ENCODE measurements at regions not wholly inside any gene's neighbourhood (a gene's known extent, or its start where the extent isn't known, plus 50 kb on each side); places are given as distances from the start of the nearest gene placed in this dataset.

- TF ChIP-seq CTCF (IDR thresholded peaks at IDR 0.05; ENCODE audit: low read depth, low read length) = no peak
- H3K4me3 ChIP-seq (ENCODE audit: low read depth, low read length) = no peak overlapping the region
Measured at GRCh38 chr20:61055180-61056010, 196.7 kb upstream of the CDH4 start.

- H3K4me3 ChIP-seq (ENCODE audit: low read depth, low read length) = no peak overlapping the region
- no peak for TF ChIP-seq CTCF (IDR thresholded peaks at IDR 0.05; ENCODE audit: low read depth, low read length)
Measured at GRCh38 chr20:61056116-61056515, 195.9 kb upstream of the CDH4 start.

- no peak overlapping the region for H3K4me3 ChIP-seq (ENCODE audit: low read depth, low read length)
- TF ChIP-seq CTCF (IDR thresholded peaks at IDR 0.05; ENCODE audit: low read depth, low read length) = no peak
Measured at GRCh38 chr20:61056627-61057442, 195.2 kb upstream of the CDH4 start.

- TF ChIP-seq CTCF (IDR thresholded peaks at IDR 0.05; ENCODE audit: low read depth, low read length) = no peak
- no peak overlapping the region for H3K4me3 ChIP-seq (ENCODE audit: low read depth, low read length)
Measured at GRCh38 chr20:61057443-61058121, 194.5 kb upstream of the CDH4 start.

- no peak for TF ChIP-seq CTCF (IDR thresholded peaks at IDR 0.05; ENCODE audit: low read depth, low read length)
- no peak overlapping the region for H3K4me3 ChIP-seq (ENCODE audit: low read depth, low read length)
Measured at GRCh38 chr20:61061981-61062380, 190.1 kb upstream of the CDH4 start.

GRCh38 chr20:61065853-61066252 is 186.2 kb upstream of the CDH4 start:
- no peak for TF ChIP-seq CTCF (IDR thresholded peaks at IDR 0.05; ENCODE audit: low read depth, low read length)
- no peak overlapping the region for H3K4me3 ChIP-seq (ENCODE audit: low read depth, low read length)
